Activated T-cell treated with anti-CD3 and anti-CD28 coated beads, Interleukin-2, amount 50 U/mL, for 72 hours (primary cell): ENCODE measurements at regions not wholly inside any gene's neighbourhood (a gene's known extent, or its start where the extent isn't known, plus 50 kb on each side); places are given as distances from the start of the nearest gene placed in this dataset.

Experiments used
- ATAC-seq, 2 donors: fragments of 150-1000 bp; cut with Tn5 transposase; replicated peaks in 1 of 2; 2 replicates each; pipeline ENCODE4 v1.10.0; 2021; ENCODE audit warnings: moderate library complexity in 2 of 2, mild to moderate bottlenecking in 1 of 2
- DNase-seq, 2 donors: peaks; one replicate each; pipeline ENCODE4 v3.0.0; 2021 to 2022; ENCODE audit warnings: mixed read lengths in 1 of 2
- H3K27ac Mint-ChIP-seq: one replicate; pipeline ENCODE4 v1.8.0; 2022; ENCODE audit warnings: mild to moderate bottlenecking, moderate library complexity, mixed read lengths
- H3K27me3 Mint-ChIP-seq: one replicate; pipeline ENCODE4 v1.8.0; 2022; ENCODE audit warnings: low read depth, mixed read lengths
- H3K36me3 Mint-ChIP-seq, 2 donors: one replicate each; pipeline ENCODE4 v1.8.0; 2022; ENCODE audit warnings: mixed read lengths in 2 of 2, mild to moderate bottlenecking in 1 of 2; ENCODE audit not compliant: insufficient read depth in 2 of 2
- H3K4me1 Mint-ChIP-seq: one replicate; pipeline ENCODE4 v1.8.0; 2022; ENCODE audit warnings: low read depth, mixed read lengths
- H3K4me3 Mint-ChIP-seq, 2 donors: one replicate each; pipeline ENCODE4 v1.8.0; 2022; ENCODE audit warnings: mild to moderate bottlenecking in 2 of 2, mixed read lengths in 2 of 2, moderate library complexity in 2 of 2
- H3K9me3 Mint-ChIP-seq, 2 donors: one replicate each; pipeline ENCODE4 v1.8.0; 2022; ENCODE audit warnings: mixed read lengths in 2 of 2

GRCh38 chr9:26361010-26361409 lies 531.6 kb downstream of the CAAP1 start:
- H3K36me3 Mint-ChIP-seq, result peaks cover 0 to 1% of the 10 kb centered on the region in 2 donors
- peaks cover 4 to 7% of the 10 kb centered on the region in 2 donors for H3K9me3 Mint-ChIP-seq
- no peaks in the 10 kb centered on the region for H3K27me3 Mint-ChIP-seq
- no peaks in the 10 kb centered on the region for H3K4me1 Mint-ChIP-seq
- no peak overlapping the region for H3K4me3 Mint-ChIP-seq
- ATAC-seq (no peak), DNase-seq (no peak)
- H3K27ac Mint-ChIP-seq, result no peak overlapping the region

GRCh38 chr9:26358836-26359235 lies 533.8 kb downstream of the CAAP1 start:
- Mint-ChIP-seq H3K9me3 (peaks cover 2 to 4% of the 10 kb centered on the region in 2 donors), H3K36me3 (peaks cover 0 to 1% of the 10 kb centered on the region in 2 donors), H3K27ac (no peak overlapping the region), H3K4me3 (no peak overlapping the region), H3K27me3 (no peaks in the 10 kb centered on the region), H3K4me1 (no peaks in the 10 kb centered on the region)
- ATAC-seq, result no peak
- DNase-seq, result no peak

- Mint-ChIP-seq H3K36me3 (peaks cover 0 to 1% of the 10 kb centered on the region in 2 donors), H3K4me1 (no peaks in the 10 kb centered on the region), H3K4me3 (no peak overlapping the region), H3K27me3 (no peaks in the 10 kb centered on the region), H3K27ac (no peak overlapping the region), H3K9me3 (peaks cover 2 to 6% of the 10 kb centered on the region in 2 donors)
- DNase-seq, result no peak
- ATAC-seq, result no peak
Observed at GRCh38 chr9:26357803-26358344, 534.7 kb downstream of the CAAP1 start.

GRCh38 chr9:26356491-26356890 lies 536.1 kb downstream of the CAAP1 start:
- H3K9me3 Mint-ChIP-seq, result peaks cover 4 to 8% of the 10 kb centered on the region in 2 donors
- H3K36me3 Mint-ChIP-seq, result peaks cover 0 to 2% of the 10 kb centered on the region in 2 donors
- H3K4me3 Mint-ChIP-seq, result no peak overlapping the region
- no peak for ATAC-seq
- H3K27me3 Mint-ChIP-seq, result no peaks in the 10 kb centered on the region
- no peak for DNase-seq
- H3K27ac Mint-ChIP-seq, result no peak overlapping the region
- no peaks in the 10 kb centered on the region for H3K4me1 Mint-ChIP-seq

GRCh38 chr9:26346942-26347477 lies 545.6 kb downstream of the CAAP1 start:
- DNase-seq (no peak), ATAC-seq (no peak)
- Mint-ChIP-seq H3K27me3 (no peaks in the 10 kb centered on the region), H3K9me3 (peaks cover 4 to 12% of the 10 kb centered on the region in 2 donors), H3K4me1 (no peaks in the 10 kb centered on the region), H3K36me3 (peaks cover 2 to 5% of the 10 kb centered on the region in 2 donors), H3K27ac (no peak overlapping the region), H3K4me3 (no peak overlapping the region)

- no peak overlapping the region for H3K27ac Mint-ChIP-seq
- peaks cover 2 to 5% of the 10 kb centered on the region in 2 donors for H3K36me3 Mint-ChIP-seq
- no peaks in the 10 kb centered on the region for H3K4me1 Mint-ChIP-seq
- ATAC-seq, result no peak
- peaks cover 2 to 12% of the 10 kb centered on the region in 2 donors for H3K9me3 Mint-ChIP-seq
- no peaks in the 10 kb centered on the region for H3K27me3 Mint-ChIP-seq
- DNase-seq, result no peak
- H3K4me3 Mint-ChIP-seq, result no peak overlapping the region
Observed at GRCh38 chr9:26341545-26341944, 551.1 kb downstream of the CAAP1 start.

GRCh38 chr9:26339796-26340195 lies 552.8 kb downstream of the CAAP1 start:
- DNase-seq (no peak), ATAC-seq (no peak)
- Mint-ChIP-seq H3K36me3 (peaks cover 2 to 4% of the 10 kb centered on the region in 2 donors), H3K9me3 (peaks cover 2 to 12% of the 10 kb centered on the region in 2 donors), H3K27ac (no peak overlapping the region), H3K4me1 (no peaks in the 10 kb centered on the region), H3K4me3 (no peak overlapping the region), H3K27me3 (no peaks in the 10 kb centered on the region)

GRCh38 chr9:26335116-26335515 lies 557.5 kb downstream of the CAAP1 start:
- Mint-ChIP-seq H3K4me3 (no peak overlapping the region), H3K4me1 (no peaks in the 10 kb centered on the region), H3K36me3 (no peaks in the 10 kb centered on the region), H3K27ac (no peak overlapping the region), H3K9me3 (peaks cover 0 to 1% of the 10 kb centered on the region in 2 donors), H3K27me3 (no peaks in the 10 kb centered on the region)
- DNase-seq (no peak), ATAC-seq (no peak)

GRCh38 chr9:26334706-26335105 lies 557.9 kb downstream of the CAAP1 start:
- H3K4me3 Mint-ChIP-seq, result no peak overlapping the region
- H3K4me1 Mint-ChIP-seq, result no peaks in the 10 kb centered on the region
- no peaks in the 10 kb centered on the region for H3K27me3 Mint-ChIP-seq
- DNase-seq (no peak), ATAC-seq (no peak)
- no peak overlapping the region for H3K27ac Mint-ChIP-seq
- no peaks in the 10 kb centered on the region for H3K36me3 Mint-ChIP-seq
- H3K9me3 Mint-ChIP-seq, result peaks cover 0 to 1% of the 10 kb centered on the region in 2 donors

GRCh38 chr9:26331223-26331622 lies 561.4 kb downstream of the CAAP1 start:
- Mint-ChIP-seq H3K4me3 (no peak overlapping the region), H3K36me3 (no peaks in the 10 kb centered on the region), H3K27ac (no peak overlapping the region), H3K9me3 (peaks cover 0 to 1% of the 10 kb centered on the region in 2 donors), H3K27me3 (no peaks in the 10 kb centered on the region), H3K4me1 (no peaks in the 10 kb centered on the region)
- no peak for ATAC-seq
- DNase-seq, result no peak

- no peaks in the 10 kb centered on the region for H3K27me3 Mint-ChIP-seq
- no peak for ATAC-seq
- H3K4me1 Mint-ChIP-seq, result no peaks in the 10 kb centered on the region
- DNase-seq, result no peak
- no peak overlapping the region for H3K4me3 Mint-ChIP-seq
- peaks cover 0 to 1% of the 10 kb centered on the region in 2 donors for H3K9me3 Mint-ChIP-seq
- no peak overlapping the region for H3K27ac Mint-ChIP-seq
- H3K36me3 Mint-ChIP-seq, result no peaks in the 10 kb centered on the region
Observed at GRCh38 chr9:26329974-26330373, 562.6 kb downstream of the CAAP1 start.

- no peak overlapping the region for H3K4me3 Mint-ChIP-seq
- no peaks in the 10 kb centered on the region for H3K36me3 Mint-ChIP-seq
- H3K27me3 Mint-ChIP-seq, result no peaks in the 10 kb centered on the region
- H3K9me3 Mint-ChIP-seq, result peaks cover 9 to 10% of the 10 kb centered on the region in 2 donors
- peak in 1 of 2 donors; percentile 2 for DNase-seq
- H3K4me1 Mint-ChIP-seq, result no peaks in the 10 kb centered on the region
- no peak overlapping the region for H3K27ac Mint-ChIP-seq
- no peak for ATAC-seq
Observed at GRCh38 chr9:26326563-26326962, 566.0 kb downstream of the CAAP1 start.

- ATAC-seq (no peak), DNase-seq (no peak)
- H3K4me3 Mint-ChIP-seq, result no peak overlapping the region
- H3K36me3 Mint-ChIP-seq, result no peaks in the 10 kb centered on the region
- H3K27ac Mint-ChIP-seq, result no peak overlapping the region
- peaks cover 9% of the 10 kb centered on the region in 2 donors for H3K9me3 Mint-ChIP-seq
- H3K27me3 Mint-ChIP-seq, result no peaks in the 10 kb centered on the region
- H3K4me1 Mint-ChIP-seq, result no peaks in the 10 kb centered on the region
Observed at GRCh38 chr9:26325444-26325829, 567.2 kb downstream of the CAAP1 start.
